Skin of body (tissue), 1 donor: ENCODE measurements at regions not wholly inside any gene's neighbourhood (a gene's known extent, or its start where the extent isn't known, plus 50 kb on each side); places are given as distances from the start of the nearest gene placed in this dataset.
"Not testable (repeated sequence)": the region's sequence is repeated elsewhere in the genome, so short reads cannot be mapped to it uniquely, and the experiment has no call there.

Source experiments
- DNase-seq: peaks from one replicate; lab custom pipeline; 2025; lab: John Stamatoyannopoulos, UW

DNA sequence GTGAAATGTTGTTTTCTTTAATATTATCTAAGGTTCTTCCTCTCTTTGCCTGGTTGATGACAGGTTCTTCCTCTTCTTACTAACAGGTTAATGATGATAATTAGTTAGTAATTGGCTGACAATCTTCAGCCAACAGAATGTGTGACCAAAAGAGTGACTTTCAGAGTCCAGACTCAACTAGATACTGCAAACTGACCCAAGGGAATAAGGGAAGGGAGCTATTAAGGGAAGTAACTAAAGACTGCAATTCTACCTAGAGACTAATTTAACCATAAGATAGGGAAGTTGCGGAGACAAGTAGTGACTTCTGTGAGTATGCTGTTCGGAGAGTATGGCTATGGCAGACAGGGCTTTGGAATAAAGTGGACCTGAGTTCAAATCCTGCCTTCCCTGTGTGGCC lies 127.3 kb upstream of the TACR1 start:
- no peak for DNase-seq

DNA sequence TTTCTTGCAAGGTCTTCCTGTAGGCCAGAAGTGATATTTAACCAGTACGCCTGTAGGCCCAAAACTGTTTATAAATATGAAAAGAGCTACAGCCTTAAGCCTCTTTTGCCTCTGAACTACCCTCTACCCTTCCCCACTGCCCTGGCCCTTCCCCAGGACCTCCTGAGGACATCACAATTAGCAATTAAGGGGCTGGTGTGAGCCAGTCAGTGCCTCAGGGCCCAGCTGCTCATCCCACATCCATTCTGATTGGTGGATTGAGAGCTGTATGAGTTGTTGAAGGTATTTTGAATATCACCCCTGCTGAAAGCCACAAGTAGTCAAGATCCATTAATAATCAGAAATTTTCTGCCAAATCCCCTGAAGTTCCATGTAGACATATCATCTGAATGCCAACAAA lies 126.3 kb upstream of the TACR1 start:
- DNase-seq: no peak

DNA sequence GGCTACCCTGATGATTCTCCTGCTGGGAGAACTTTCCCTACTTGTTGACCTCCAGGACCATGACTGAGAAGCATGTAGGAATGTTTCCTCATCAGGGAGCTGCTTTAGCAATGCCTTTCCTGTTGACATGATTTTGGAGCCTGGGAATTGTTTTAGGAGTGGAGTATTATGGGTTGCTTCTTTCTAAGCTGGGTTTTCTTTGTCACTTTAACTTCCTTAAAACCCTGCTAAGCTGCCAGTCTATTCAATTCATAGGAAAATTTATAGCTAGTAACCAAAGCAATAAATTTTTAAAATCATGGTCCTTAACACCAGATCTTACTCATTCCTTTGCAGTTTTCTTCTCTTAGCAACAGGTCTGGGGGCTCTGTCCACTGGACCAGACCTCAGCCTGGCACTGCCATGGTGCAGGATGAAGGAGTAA lies 125.6 kb upstream of the TACR1 start:
- no peak for DNase-seq

DNA sequence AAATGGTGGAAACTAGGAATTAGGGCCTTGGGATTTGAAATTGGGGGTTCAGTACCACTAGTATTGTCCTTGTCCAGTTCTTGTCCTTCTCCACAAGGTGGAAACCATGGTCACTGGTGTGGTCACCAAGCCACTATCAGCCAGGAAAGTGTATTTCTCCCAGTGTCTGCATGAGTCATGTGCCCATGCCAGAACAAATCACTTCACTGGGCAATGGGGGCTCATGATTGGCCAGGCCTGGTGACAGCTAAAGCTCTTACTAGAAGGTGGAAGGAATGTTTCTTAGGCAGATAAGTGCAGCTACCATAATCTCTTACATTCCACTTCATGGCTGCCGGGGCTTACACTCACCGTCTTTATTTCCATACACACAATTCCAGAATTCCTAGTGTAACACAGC lies 124.8 kb upstream of the TACR1 start:
- DNase-seq: no peak

DNA sequence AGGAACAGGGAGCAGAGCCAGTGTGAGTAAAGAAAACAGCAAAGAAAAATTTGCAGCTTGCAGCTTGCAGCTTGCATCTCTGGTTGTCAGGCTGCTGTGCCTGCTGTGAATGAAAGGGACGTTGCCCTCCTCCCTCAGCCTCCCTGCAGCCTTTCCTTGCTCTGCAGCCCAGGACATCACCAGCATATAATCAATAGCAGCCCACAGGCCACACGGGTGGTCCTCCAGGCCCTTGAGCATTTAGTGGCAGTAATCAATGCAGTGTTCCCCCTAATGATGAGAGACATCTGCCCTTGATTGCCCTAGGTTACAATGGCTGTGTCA lies 122.2 kb upstream of the TACR1 start:
- DNase-seq: no peak

DNA sequence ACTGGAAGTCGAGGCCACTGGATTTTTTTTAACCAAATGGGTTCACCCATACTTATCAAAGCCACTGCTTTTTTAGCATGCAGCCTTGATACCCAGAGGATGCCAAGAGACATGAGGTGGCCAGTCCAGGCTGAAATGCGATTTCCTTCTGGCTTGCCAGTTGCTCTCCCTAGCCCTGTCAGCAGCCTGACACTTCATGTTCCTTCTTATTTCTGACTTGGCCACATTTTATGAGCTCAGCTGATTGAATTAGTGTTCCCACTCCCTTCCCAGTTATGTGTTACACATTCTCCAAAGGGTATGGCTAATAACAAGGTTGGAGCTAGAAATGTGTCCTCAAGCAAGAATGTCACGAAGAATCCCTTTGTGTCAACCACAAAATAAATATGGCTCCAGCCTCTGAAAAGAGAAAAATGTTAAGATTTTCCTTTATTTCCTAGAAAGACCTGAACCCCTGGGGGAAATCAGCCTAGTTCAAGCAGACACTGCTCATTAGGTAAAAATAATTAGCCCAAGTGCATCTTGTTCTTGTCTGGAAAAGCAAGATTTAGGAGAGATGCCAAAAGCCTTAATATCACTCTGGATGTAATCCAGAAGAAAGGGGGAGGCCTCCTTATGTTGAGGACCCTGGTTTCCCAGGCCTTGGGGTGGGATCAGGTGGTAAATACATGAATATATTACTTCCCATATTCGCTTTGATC lies 121.7 kb upstream of the TACR1 start:
- DNase-seq: no peak

DNA sequence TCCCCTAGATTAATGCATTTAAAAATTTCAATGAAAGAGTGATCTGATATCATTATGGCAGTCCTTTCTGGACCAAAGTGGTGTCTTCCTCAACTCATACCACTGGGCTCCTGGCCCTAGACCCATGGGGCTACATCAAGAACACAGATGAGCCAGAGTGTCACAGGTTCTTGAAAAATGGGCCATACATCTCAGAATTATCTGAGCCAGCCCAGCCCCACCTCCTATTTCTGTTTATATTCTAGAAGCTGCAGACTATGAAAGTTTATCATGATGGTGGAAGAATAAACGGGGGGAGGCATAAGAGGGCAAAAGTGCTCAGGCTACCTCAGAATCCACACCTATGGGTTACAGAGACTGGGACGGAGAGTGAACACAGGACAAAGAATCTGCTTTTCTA lies 120.6 kb upstream of the TACR1 start:
- DNase-seq: no peak

DNA sequence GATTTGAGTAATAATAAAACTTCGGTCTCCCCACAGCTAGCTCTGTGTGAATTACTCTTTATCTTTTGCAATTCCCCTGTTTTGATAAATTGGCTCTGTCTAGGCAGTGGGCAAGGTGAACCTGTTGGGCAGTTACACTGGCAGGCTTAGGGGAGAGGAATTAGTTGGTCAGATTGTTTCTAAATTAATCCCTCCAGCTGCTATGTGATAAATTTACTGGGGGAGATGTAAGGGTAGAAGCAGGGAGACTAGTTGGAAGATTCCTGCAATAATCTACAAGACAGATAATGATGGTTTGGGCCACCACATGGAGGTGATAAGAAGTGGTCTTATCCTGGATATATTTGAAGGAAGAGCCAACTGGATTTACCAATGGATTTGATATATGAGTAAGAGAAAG lies 118.5 kb upstream of the TACR1 start:
- DNase-seq: no peak

DNA sequence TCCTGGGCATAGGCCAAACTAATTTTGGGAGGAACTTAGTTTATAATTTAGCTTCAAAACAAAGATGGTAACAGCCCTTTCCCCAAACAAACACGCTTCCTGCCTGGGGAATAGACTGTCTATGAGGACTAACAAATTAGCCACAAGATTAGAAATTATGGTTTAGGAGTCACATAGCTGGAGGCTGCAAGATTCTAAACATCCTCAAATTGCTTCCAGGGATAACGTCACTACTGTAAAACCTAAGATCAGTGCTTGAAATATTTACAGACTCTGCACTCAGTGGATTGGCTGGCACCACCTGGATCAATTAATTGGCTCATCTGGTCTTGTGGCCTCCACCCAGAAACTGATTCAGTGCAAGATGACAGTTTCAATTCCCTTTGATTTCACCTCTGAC lies 118.0 kb upstream of the TACR1 start:
- DNase-seq: no peak

DNA sequence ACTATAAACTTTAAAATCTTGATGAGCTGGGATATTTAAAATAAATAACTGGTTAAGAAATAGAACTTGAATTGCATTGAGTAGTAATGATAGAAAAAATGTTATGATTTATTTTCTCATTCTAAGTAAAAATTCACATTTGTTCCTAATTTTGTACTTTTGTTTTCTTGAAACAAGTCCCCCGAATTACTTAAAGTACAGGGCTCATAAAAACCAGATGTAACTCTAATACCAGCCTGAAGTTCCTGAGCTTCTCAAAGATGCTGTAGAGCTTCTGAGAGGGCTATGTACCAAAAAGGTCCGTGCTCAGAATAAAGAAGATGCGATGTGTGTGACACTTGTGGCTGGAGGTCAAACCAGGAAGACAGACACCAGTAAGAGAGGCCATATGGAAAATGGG lies 116.1 kb upstream of the TACR1 start:
- no peak for DNase-seq

DNA sequence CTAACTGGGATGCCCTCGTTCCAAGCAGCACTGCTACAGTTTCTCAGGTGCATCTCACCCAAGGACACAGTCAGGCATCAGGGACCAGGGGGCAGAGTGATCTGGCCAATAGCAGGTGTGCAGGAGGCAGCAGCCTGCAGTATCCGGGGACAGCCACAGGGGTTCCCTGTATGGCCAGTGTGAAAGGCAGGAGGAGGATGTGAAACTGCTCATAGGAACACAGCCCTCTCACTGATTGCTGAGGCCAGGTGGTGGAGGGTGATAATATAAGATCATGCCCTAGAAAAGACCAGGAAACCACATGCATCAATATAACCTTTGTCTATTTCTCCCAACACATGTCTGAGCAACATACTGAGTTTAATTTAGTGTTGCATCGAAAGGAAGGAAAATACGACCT lies 112.7 kb upstream of the TACR1 start:
- DNase-seq: no peak

DNA sequence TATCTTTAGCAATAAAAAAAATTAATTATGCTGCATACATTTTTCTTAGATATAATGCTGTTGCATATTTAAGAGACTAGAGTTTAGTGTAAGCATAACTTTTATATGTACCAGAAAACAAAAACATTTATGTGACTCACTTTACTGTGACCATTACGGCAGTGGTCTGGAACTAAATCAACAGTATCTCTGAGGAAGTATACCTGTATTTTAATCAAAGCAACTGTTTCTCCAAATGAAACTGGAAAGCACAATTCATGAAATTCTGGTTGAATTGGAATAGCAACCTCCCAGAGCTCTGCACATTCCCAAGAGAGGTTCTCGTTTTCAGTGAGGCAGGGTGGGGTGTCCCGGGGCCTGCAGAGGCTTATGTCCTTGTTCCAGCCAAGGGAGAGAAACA lies 112.2 kb upstream of the TACR1 start:
- DNase-seq: no peak

DNA sequence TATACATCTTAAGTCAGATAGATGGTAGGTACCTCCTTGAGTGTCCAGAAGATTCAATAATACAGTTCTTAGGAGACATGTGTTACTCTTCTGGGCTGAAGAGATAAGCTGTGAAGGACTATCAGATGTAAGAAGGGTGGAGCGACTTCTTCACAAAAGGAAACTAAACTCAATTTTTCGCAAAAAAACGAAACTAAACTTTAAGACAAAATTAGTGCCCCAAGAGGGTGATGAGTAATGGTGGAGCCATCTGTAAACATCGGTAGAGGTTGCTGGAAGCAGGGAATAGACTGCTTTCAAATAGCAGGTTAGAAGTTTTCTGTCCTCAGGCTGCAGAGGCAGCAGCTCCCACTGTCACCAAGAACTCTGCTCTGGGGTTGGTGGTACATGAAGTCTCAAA lies 111.6 kb upstream of the TACR1 start:
- no peak for DNase-seq

DNA sequence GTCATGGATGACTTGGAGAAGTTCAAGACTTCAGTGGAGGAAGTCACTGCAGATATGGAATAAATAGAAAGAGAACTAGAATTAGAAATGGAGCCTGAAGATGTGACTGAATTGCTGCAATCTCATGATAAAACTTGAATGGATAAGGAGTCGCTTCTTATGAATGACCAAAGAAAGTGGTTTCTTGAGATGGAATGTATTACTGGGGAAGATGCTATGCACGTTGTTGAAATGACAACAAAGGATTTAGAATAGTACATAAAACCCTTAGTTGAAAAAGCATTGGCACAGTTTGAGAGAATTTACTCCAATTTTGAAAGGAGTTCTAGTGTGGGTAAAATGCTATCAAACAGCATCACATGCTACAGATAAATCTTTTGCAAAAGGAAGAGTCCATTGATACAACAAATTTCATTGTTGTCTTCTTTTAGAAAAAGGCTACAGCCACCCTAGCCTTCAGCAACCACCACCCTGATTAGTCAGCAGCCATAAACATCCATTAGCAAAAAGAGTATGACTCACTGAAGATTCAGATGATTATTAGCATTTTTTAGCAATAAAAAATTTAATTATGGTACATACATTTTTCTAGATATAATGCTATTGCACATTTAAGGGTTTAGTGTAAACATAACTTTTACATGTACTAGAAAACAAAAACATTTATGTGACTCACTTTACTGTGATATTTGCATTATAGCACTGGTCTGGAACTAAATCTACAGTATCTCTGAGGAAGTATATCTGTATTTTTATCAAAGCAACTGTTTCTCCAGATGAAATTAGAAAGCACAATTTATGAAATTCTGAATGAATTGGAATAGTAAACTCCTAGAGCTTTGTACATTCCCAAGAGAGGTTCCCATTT lies 110.5 kb upstream of the TACR1 start:
- DNase-seq: no peak

DNA sequence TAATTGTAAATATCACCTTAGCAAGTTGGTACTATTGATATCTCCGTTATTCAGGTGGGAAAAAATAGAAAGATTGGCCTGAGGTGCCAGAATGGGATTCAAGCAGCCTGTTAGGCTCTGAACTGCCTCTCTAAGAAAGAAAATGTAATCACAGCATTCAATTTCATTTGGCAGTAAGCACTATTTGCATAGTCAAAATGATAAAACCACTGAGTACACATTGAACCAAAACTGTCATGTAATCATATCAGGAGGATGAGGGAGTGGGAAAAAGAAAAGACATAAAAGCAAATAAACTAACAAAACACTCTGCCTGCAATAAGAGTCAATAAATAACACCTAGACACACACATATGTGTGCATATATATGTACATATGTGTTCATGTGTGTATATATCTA lies 103.9 kb upstream of the TACR1 start:
- no peak for DNase-seq

DNA sequence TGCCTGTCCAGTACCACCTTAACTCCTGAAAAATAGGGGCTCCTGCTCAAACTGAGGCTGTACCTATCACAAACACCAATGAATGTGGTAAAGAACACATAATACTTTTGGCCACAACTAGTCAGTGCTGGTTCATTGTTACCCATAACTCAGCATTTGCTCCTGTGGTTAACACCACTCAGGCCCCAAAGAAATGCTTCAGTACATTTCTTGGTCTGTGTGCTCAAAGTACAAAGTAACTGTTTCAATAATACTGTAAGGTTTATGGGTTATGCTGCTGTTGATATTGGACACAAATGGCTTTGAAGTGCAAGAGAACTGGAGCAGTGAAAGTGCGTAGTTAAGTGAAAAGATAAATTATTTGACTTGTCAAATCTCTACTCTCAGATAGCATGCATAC lies 95.0 kb upstream of the TACR1 start:
- no peak for DNase-seq

DNA sequence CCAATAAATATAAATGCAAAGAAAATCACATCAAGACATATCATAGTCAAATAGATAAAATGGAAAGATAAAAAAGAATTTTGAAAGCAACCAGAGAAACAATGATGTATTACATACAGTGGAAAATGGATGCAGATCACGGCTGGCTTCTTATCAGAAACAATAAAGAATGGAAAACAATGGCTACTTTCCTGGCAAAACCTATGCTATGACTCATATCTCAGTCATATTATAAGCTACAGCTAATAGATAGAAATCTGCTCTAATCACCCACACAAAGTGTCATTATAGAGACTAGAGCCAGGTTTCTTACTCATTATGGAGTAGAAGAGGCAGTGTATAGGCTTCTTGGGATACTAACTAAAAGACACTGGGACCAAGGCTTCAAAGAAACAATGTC lies 93.5 kb upstream of the TACR1 start:
- no peak for DNase-seq

DNA sequence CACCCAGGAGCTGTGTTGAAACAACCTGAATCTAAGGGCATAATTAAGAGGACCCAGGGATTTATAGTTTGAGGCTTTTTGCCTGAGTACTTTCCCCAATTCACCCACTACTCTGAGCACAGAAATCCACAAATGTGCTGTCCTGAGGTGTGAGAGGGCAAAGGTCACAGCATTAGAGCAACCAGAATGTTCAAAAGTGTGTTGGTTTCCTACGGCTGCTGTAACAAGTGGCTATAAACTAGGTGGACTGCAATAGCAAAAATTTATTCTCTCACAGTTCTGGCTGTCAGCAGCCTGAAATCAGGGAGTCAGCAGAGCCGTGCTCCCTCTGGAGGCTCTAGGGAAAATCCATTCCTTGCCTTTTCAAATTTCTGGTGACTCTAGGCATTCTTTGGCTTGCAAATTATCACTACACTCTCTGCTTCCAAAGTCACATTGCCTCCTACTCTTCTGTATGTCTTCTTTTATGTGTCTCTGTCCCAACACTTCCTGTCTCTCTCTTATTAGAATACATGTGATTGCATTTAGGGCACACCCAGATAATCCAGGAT lies 91.4 kb upstream of the TACR1 start:
- no peak for DNase-seq

DNA sequence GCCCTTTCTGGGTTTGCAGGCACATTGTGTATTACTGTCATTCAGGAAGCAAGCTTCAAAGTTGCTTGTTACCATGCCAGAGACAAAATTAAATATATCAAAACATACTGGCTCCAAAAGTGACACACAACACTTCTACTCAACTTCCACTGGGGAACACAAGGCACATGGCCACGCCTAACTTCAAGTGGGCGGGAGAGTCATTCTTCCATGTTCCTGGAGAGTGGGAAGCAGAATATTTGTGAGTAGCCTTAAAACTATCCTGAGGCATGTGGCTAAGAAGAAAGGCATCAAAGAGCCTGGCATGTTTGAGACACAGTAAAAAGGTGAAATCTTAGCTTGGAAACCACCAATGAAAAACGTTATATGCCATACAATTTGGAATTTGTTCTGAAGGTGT lies 90.5 kb upstream of the TACR1 start:
- no peak for DNase-seq

DNA sequence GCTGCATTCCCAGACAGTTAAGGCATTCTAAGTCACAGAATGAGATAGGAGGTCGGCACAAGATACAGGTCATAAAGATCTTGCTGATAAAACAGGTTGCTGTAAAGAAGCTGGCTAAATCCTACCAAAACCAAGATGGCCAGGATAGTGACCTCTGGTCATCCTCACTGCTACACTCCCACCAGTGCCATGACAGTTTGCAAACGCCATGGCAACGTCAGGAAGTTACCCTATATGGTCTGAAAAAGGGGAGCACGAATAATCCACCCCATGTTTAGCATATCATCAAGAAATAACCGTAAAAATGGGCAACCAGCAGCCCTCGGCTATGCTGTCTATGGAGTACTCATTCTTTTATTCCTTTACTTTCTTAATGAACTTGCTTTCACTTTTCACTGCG lies 89.9 kb upstream of the TACR1 start:
- not testable (repeated sequence) for DNase-seq

DNA sequence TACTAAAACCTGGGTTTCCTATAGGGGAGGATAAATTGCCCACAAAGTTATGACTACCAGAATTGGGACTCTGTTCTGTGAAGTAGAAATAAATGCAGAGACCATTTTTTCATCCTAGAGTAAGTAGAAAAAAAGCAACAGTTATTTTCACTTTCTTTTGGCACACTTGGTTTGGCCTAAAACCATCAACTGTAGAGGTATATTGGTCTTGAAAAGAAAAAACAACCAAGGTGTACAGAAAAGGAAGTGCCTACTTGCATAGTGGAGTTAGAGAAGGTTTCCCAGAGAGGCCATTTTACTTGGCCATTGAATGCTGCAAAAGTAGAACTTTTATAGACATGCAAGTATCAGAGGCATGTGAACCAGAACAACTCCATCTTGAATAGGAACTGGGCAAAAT lies 89.4 kb upstream of the TACR1 start:
- no peak for DNase-seq

DNA sequence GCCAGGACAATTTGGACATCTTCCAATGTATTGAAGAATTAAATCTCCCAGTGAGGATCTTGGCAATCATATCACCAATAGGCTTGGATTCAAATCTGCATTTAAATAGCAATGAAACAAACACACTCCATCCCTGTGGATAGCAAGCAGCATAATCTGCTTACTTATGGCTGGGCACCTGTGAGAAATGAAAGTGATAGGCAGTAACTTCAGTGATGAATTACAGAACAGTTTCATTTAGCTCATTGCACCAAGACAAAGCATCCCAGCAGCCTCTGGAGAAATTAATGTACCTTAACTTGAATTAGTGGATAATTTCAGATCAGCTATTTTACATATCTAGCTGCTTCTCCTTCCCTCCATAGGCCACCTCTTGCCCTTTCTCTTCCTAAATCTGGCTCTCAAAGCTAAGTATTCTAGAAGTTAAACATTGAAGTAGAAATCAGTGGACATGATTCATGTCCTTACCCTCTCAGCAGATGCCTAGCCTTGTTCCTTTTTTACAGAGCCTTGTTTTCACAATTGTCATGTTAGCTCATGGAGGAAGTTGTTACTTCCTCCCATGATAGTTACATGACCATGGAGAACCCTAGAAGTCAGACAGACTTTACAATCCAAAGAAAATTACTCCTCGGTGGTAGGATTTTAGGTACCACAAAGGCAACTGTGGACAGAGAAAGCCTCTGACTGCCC lies 88.5 kb upstream of the TACR1 start:
- no peak for DNase-seq
